Keratinocyte (primary cell): ENCODE measurements at regions not wholly inside any gene's neighbourhood (a gene's known extent, or its start where the extent isn't known, plus 50 kb on each side); places are given as distances from the start of the nearest gene placed in this dataset.

ENCODE experiments used
- DNase-seq: peaks from one replicate; pipeline ENCODE4 v3.0.0-alpha.2; 2011; ENCODE audit warnings: low read depth, missing footprints, low spot score
- FAIRE-seq: peaks from 2 replicates; lab custom pipeline; 2011; peaks lifted over from hg19 to GRCh38; lab: Jason Lieb, UNC
- H2AFZ ChIP-seq: 2 replicates; pipeline ENCODE4 v1.6.0; 2012; ENCODE audit warnings: low read length, control low read depth, inconsistent platforms; ENCODE audit not compliant: control insufficient read depth
- H3K27ac ChIP-seq: 2 replicates; pipeline ENCODE4 v1.5.1; 2011; ENCODE audit warnings: low read length; ENCODE audit not compliant: control insufficient read depth, insufficient read depth
- H3K27me3 ChIP-seq: 3 replicates; pipeline ENCODE4 v1.6.0; 2011; ENCODE audit warnings: low read length; ENCODE audit not compliant: control insufficient read depth, insufficient read depth; ENCODE audit errors: extremely low read depth
- H3K36me3 ChIP-seq, 2 experiments: 2 replicates in 1 of 2; 3 replicates in 1 of 2; pipeline ENCODE4 v1.5.1; 2011; ENCODE audit warnings: low read length in 2 of 2, mild to moderate bottlenecking in 1 of 2; ENCODE audit not compliant: control insufficient read depth in 2 of 2, insufficient read depth in 2 of 2; ENCODE audit errors: extremely low read depth in 1 of 2
- H3K4me1 ChIP-seq: 3 replicates; pipeline ENCODE4 v1.5.1; 2011; ENCODE audit warnings: low read length; ENCODE audit not compliant: control insufficient read depth, insufficient read depth; ENCODE audit errors: extremely low read depth
- H3K4me2 ChIP-seq: 3 replicates; pipeline ENCODE4 v1.6.0; 2011; ENCODE audit warnings: low read depth, low read length; ENCODE audit not compliant: control insufficient read depth, insufficient read depth; ENCODE audit errors: extremely low read depth
- H3K4me3 ChIP-seq, 3 experiments: fragments of 200-600 bp in 1 of 3; sonication (generic) in 1 of 3; 2 replicates in 2 of 3; 3 replicates in 1 of 3; pipeline ENCODE4 v1.5.1; 2011 to 2016; ENCODE audit warnings: low read length in 3 of 3, mild to moderate bottlenecking in 3 of 3, control low read depth in 2 of 3, inconsistent platforms in 1 of 3, low read depth in 1 of 3, mixed read lengths in 1 of 3, mixed run types in 1 of 3, moderate library complexity in 1 of 3; ENCODE audit not compliant: control insufficient read depth in 2 of 3, insufficient read depth in 2 of 3; ENCODE audit errors: extremely low read depth in 1 of 3
- H3K79me2 ChIP-seq: 2 replicates; pipeline ENCODE4 v1.6.0; 2012; ENCODE audit warnings: low read length; ENCODE audit not compliant: control insufficient read depth, insufficient read depth
- H3K9ac ChIP-seq: 3 replicates; pipeline ENCODE4 v1.6.0; 2011; ENCODE audit warnings: low read length; ENCODE audit not compliant: control insufficient read depth, insufficient read depth; ENCODE audit errors: extremely low read depth
- H3K9me1 ChIP-seq: 3 replicates; pipeline ENCODE4 v1.6.0; 2011; ENCODE audit warnings: low read length; ENCODE audit not compliant: control insufficient read depth, insufficient read depth; ENCODE audit errors: extremely low read depth
- H3K9me3 ChIP-seq: 2 replicates; pipeline ENCODE4 v1.5.1; 2012; ENCODE audit warnings: low read depth, low read length; ENCODE audit not compliant: control insufficient read depth
- H4K20me1 ChIP-seq: 3 replicates; pipeline ENCODE4 v1.6.0; 2011; ENCODE audit warnings: low read length; ENCODE audit not compliant: control insufficient read depth, insufficient read depth; ENCODE audit errors: extremely low read depth
- EZH2 ChIP-seq: IDR thresholded peaks from one replicate; pipeline ENCODE4 v1.6.1; 2012; ENCODE audit warnings: inconsistent platforms, mild to moderate bottlenecking, low read length, moderate library complexity
- dilution Hi-C: fragments of 300-500 bp; cut with MboI; formaldehyde crosslinking; loops from one replicate; pipeline ENCODE4 v1.7.0; 2020; ENCODE audit warnings: low sequenced_read_pairs; ENCODE audit not compliant: extremely low pct_ligation_motif_present
- TF ChIP-seq, protein P1 (sequence below), 3 experiments: IDR thresholded peaks in 1 of 3; conservative IDR thresholded peaks in 1 of 3; optimal IDR thresholded peaks in 1 of 3; 2 replicates in 2 of 3; 3 replicates in 1 of 3; pipeline versions ENCODE3 to v1.5.1; 2011; ENCODE audit warnings: low read length in 3 of 3, mild to moderate bottlenecking in 3 of 3, moderate library complexity in 2 of 3, control low read depth in 1 of 3, inconsistent platforms in 1 of 3; ENCODE audit not compliant: insufficient read depth in 2 of 3; ENCODE audit errors: extremely low read depth in 1 of 3

- H3K9me1 ChIP-seq, result no peaks in the 10 kb centered on the region
- no peaks in the 10 kb centered on the region for H3K4me1 ChIP-seq
- DNase-seq (no peak), FAIRE-seq (no peak)
- H2AFZ ChIP-seq, result no peak overlapping the region
- H3K4me3 ChIP-seq, result no peak overlapping the region
- TF ChIP-seq, protein P1, sequence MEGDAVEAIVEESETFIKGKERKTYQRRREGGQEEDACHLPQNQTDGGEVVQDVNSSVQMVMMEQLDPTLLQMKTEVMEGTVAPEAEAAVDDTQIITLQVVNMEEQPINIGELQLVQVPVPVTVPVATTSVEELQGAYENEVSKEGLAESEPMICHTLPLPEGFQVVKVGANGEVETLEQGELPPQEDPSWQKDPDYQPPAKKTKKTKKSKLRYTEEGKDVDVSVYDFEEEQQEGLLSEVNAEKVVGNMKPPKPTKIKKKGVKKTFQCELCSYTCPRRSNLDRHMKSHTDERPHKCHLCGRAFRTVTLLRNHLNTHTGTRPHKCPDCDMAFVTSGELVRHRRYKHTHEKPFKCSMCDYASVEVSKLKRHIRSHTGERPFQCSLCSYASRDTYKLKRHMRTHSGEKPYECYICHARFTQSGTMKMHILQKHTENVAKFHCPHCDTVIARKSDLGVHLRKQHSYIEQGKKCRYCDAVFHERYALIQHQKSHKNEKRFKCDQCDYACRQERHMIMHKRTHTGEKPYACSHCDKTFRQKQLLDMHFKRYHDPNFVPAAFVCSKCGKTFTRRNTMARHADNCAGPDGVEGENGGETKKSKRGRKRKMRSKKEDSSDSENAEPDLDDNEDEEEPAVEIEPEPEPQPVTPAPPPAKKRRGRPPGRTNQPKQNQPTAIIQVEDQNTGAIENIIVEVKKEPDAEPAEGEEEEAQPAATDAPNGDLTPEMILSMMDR (optimal IDR thresholded peaks at IDR 0.05 in 1 of 3, IDR thresholded peaks at IDR 0.05 in 1 of 3, conservative IDR thresholded peaks at IDR 0.05 in 1 of 3; ENCODE audit: extremely low read depth in 1 of 3, insufficient read depth in 2 of 3, low read length in 3 of 3), result no peak
- TF ChIP-seq EZH2, result no peak
- H3K9me3 ChIP-seq, result peaks cover 6% of the 10 kb centered on the region
- no peaks in the 10 kb centered on the region for H3K27me3 ChIP-seq
- no peak overlapping the region for H3K4me2 ChIP-seq
- no peaks in the 10 kb centered on the region for H4K20me1 ChIP-seq
- no peaks in the 10 kb centered on the region for H3K36me3 ChIP-seq
- H3K27ac ChIP-seq, result no peak overlapping the region
- no peaks in the 10 kb centered on the region for H3K79me2 ChIP-seq
- H3K9ac ChIP-seq, result no peak overlapping the region
- dilution Hi-C loops, result no loop called here
Observed at GRCh38 chr19:30092721-30093569, 150.9 kb downstream of the URI1 start.

DNA sequence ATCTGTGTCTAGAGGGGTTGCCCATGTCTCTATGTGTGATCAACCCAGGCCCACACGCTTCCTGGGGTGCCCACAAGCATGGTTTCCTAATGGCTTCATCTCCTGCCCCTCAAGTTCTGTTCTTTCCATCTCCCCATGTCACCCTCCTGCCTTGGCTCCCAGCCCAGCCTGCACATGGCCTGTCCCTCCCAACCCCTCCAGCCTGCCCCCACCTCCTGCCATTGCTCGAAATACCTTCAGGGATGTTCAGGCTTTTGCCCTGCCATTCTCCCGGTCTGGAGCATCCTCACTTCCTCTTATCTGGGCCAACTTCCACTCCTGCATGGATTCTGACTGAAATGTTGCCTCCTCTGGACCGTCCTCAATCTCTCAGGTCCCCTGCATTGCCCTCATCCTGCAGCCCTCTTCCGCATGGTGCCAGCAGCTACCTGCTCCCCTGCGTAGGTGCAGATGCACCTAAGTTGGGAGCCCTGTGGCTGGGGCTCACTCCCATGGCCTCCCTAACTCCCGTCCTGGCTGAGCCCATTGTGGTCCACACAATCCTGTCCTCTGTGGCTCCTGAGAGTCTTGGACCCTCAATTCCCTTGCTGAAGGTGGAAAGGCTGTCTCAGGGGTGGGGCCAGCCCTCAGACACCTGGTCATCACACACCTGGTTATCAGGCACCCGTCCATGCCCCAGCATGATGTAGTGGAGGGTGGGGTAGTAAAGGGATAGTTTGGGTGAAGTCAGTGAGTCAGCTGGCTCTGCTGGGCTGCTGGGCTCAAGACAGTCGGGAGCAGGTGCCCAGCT is 152.1 kb downstream of the URI1 start:
- Histone ChIP-seq H3K27me3 (no peaks in the 10 kb centered on the region), H3K9me1 (no peaks in the 10 kb centered on the region), H3K9me3 (peaks cover 6% of the 10 kb centered on the region), H3K79me2 (no peaks in the 10 kb centered on the region), H2AFZ (no peak overlapping the region), H3K36me3 (no peaks in the 10 kb centered on the region), H3K4me1 (no peaks in the 10 kb centered on the region), H3K4me3 (no peak overlapping the region), H3K9ac (no peak overlapping the region), H4K20me1 (no peaks in the 10 kb centered on the region), H3K27ac (no peak overlapping the region), H3K4me2 (no peak overlapping the region)
- FAIRE-seq (no peak), DNase-seq (no peak)
- TF ChIP-seq, protein P1 (optimal IDR thresholded peaks at IDR 0.05 in 1 of 3, IDR thresholded peaks at IDR 0.05 in 1 of 3, conservative IDR thresholded peaks at IDR 0.05 in 1 of 3; ENCODE audit: extremely low read depth in 1 of 3, insufficient read depth in 2 of 3, low read length in 3 of 3), result no peak
- no peak for TF ChIP-seq EZH2
- dilution Hi-C loops, result no loop called here
